ENCODE measurements at regions not wholly inside any gene's neighbourhood (a gene's known extent, or its start where the extent isn't known, plus 50 kb on each side); places are given as distances from the start of the nearest gene placed in this dataset.

GRCh38 chr11:8328848-8329330 lies 65.2 kb upstream of the LMO1 start (continued):
- TF ChIP-seq SFPQ (IDR thresholded peaks at IDR 0.05; ENCODE audit: low read depth, low read length) = no peak
- no peak for TF ChIP-seq FOXA1 (IDR thresholded peaks at IDR 0.05; ENCODE audit: borderline replicate concordance)
- TF ChIP-seq PPARD (CRISPR knock-in tag; IDR thresholded peaks at IDR 0.05) = no peak
- no peak for TF ChIP-seq ZNF224 (CRISPR knock-in tag; IDR thresholded peaks at IDR 0.05)
- no peak for TF ChIP-seq ZBTB26 (CRISPR knock-in tag; IDR thresholded peaks at IDR 0.05)
- TF ChIP-seq CTBP1 (IDR thresholded peaks at IDR 0.05; ENCODE audit: borderline replicate concordance) = peak; percentile 31; the same call in 1 of the 2 replicates
- no peak for TF ChIP-seq NEUROD1 (IDR thresholded peaks at IDR 0.05; ENCODE audit: borderline replicate concordance, low read depth, low read length, partially characterized antibody)
- no peak for TF ChIP-seq NR2F6 (CRISPR knock-in tag; IDR thresholded peaks at IDR 0.05)
- 0 out of 2 replicates have a peak, but pooled peaks have one; percentile 38 for TF ChIP-seq SMARCE1 (IDR thresholded peaks at IDR 0.05)
- peak; percentile 88 for TF ChIP-seq ZNF407 (IDR thresholded peaks at IDR 0.05; ENCODE audit: low read depth)
- peak in 1 of 2 experiments; percentile 18; a peak in 1 of 4 replicates for TF ChIP-seq NRF1 (conservative IDR thresholded peaks at IDR 0.05 in 1 of 2, IDR thresholded peaks at IDR 0.05 in 1 of 2)
- TF ChIP-seq ZNF165 (CRISPR knock-in tag; IDR thresholded peaks at IDR 0.05; ENCODE audit: borderline replicate concordance) = no peak
- peak in 2 of 3 experiments; percentile 51 to 53 for TF ChIP-seq YY1 (IDR thresholded peaks at IDR 0.05; ENCODE audit: borderline replicate concordance in 1 of 3, control insufficient read depth in 1 of 3, extremely low read depth in 1 of 3, insufficient read depth in 3 of 3, insufficient read length in 1 of 3, insufficient replicate concordance in 2 of 3, low read depth in 1 of 3, low read length in 2 of 3)
- TF ChIP-seq ZNF589 (CRISPR knock-in tag; IDR thresholded peaks at IDR 0.05; ENCODE audit: low read depth) = no peak
- TF ChIP-seq ZNF551 (CRISPR knock-in tag; IDR thresholded peaks at IDR 0.05) = no peak

All from K562 (cell line).